IMR-90 (cell line): ENCODE measurements at regions not wholly inside any gene's neighbourhood (a gene's known extent, or its start where the extent isn't known, plus 50 kb on each side); places are given as distances from the start of the nearest gene placed in this dataset.
"Not testable (repeated sequence)": the region's sequence is repeated elsewhere in the genome, so short reads cannot be mapped to it uniquely, and the experiment has no call there.

Experiments
- ATAC-seq: fragments of 200-7000 bp; cut with Tn5 transposase; 2 replicates; pipeline ENCODE4 v1.9.1; 2020; ENCODE audit warnings: low read depth, mild to moderate bottlenecking, moderate library complexity
- BruUV-seq: library from RNA; stranded (reverse); fragments of 400-500 nt; replicated peaks from 2 replicates; lab custom pipeline; 2021; lab: Mats Ljungman, UMichigan
- CTCF ChIA-PET: fragments of 300-600 bp; formaldehyde crosslinking; extraction: SDS; loops from one replicate; lab custom pipeline; 2021; ENCODE audit warnings: antibody characterized with exemption; lab: Yijun Ruan, JAX
- POLR2A ChIA-PET: fragments of 300-600 bp; sonication (Branson Sonifier 250); formaldehyde crosslinking; loops from one replicate; lab custom pipeline; 2022; ENCODE audit warnings: antibody characterized with exemption; ENCODE audit not compliant: unreplicated experiment; lab: Charles Lee
- DNase-seq: peaks from one replicate; pipeline ENCODE4 v3.0.0; 2013
- H2AFZ ChIP-seq: replicated peaks from 2 replicates; pipeline ENCODE3; 2013; ENCODE audit warnings: low read length, mild to moderate bottlenecking; ENCODE audit not compliant: poor library complexity
- H2AK5ac ChIP-seq: 2 replicates; pipeline ENCODE4 v1.6.1; 2013; ENCODE audit warnings: low read depth, low read length, inconsistent platforms
- H2AK9ac ChIP-seq: replicated peaks from 2 replicates; pipeline ENCODE3; 2013; ENCODE audit warnings: mild to moderate bottlenecking, low read depth, low read length, moderate library complexity; ENCODE audit not compliant: poor library complexity
- H2BK120ac ChIP-seq: 2 replicates; pipeline ENCODE4 v1.6.1; 2013; ENCODE audit warnings: low read depth, low read length, inconsistent platforms
- H2BK15ac ChIP-seq: 3 replicates; pipeline ENCODE4 v1.6.1; 2013; ENCODE audit warnings: low read depth, low read length, inconsistent platforms
- H2BK20ac ChIP-seq: 2 replicates; pipeline ENCODE4 v1.6.1; 2013; ENCODE audit warnings: low read depth, mild to moderate bottlenecking, inconsistent platforms, low read length, moderate library complexity
- H2BK5ac ChIP-seq: 2 replicates; pipeline ENCODE4 v1.6.1; 2013; ENCODE audit warnings: mild to moderate bottlenecking, low read depth, low read length, inconsistent platforms; ENCODE audit not compliant: poor library complexity, severe bottlenecking
- H3K14ac ChIP-seq: replicated peaks from 2 replicates; pipeline ENCODE4 v1.6.1; 2013; ENCODE audit warnings: low read depth, low read length, inconsistent platforms
- H3K18ac ChIP-seq: 2 replicates; pipeline ENCODE4 v1.6.1; 2013; ENCODE audit warnings: low read depth, low read length, control low read depth
- H3K23ac ChIP-seq: 2 replicates; pipeline ENCODE4 v1.6.1; 2013; ENCODE audit warnings: low read depth, low read length, inconsistent platforms
- H3K27ac ChIP-seq: 2 replicates; pipeline ENCODE4 v1.5.1; 2013; ENCODE audit warnings: mild to moderate bottlenecking, control low read depth, low read length; ENCODE audit not compliant: insufficient read depth
- H3K27me3 ChIP-seq: 2 replicates; pipeline ENCODE4 v1.6.1; 2013; ENCODE audit warnings: low read length; ENCODE audit not compliant: control insufficient read depth, insufficient read depth
- H3K36me3 ChIP-seq: 2 replicates; pipeline ENCODE4 v1.6.1; 2013; ENCODE audit warnings: low read length, mixed read lengths; ENCODE audit not compliant: control insufficient read depth, insufficient read depth
- H3K4ac ChIP-seq: 2 replicates; pipeline ENCODE4 v1.6.1; 2013; ENCODE audit warnings: low read depth, low read length, inconsistent platforms
- H3K4me1 ChIP-seq: 2 replicates; pipeline ENCODE4 v1.6.1; 2013; ENCODE audit warnings: low read length, mixed read lengths; ENCODE audit not compliant: control insufficient read depth, insufficient read depth
- H3K4me2 ChIP-seq: 2 replicates; pipeline ENCODE4 v1.6.1; 2013; ENCODE audit warnings: low read depth, mild to moderate bottlenecking, control low read depth, low read length, moderate library complexity
- H3K4me3 ChIP-seq: 2 replicates; pipeline ENCODE4 v1.5.1; 2013; ENCODE audit warnings: low read depth, mild to moderate bottlenecking, control low read depth, low read length, moderate library complexity; ENCODE audit not compliant: insufficient read depth
- H3K56ac ChIP-seq: 2 replicates; pipeline ENCODE4 v1.6.1; 2013; ENCODE audit warnings: low read length, inconsistent platforms; ENCODE audit not compliant: insufficient read depth; ENCODE audit errors: extremely low read depth
- H3K79me1 ChIP-seq, 2 experiments: 2 replicates each; pipeline ENCODE4 v1.6.1; 2013; ENCODE audit warnings: low read length in 2 of 2, inconsistent platforms in 1 of 2, low read depth in 1 of 2
- H3K9ac ChIP-seq: 2 replicates; pipeline ENCODE4 v1.6.1; 2013; ENCODE audit warnings: low read depth, low read length, control low read depth
- H3K9me1 ChIP-seq: 2 replicates; pipeline ENCODE4 v1.6.1; 2013; ENCODE audit warnings: low read length, inconsistent platforms; ENCODE audit not compliant: insufficient read depth
- H3K9me3 ChIP-seq: 2 replicates; pipeline ENCODE4 v1.6.1; 2013; ENCODE audit warnings: low read length; ENCODE audit not compliant: control insufficient read depth, insufficient read depth
- H4K20me1 ChIP-seq: 2 replicates; pipeline ENCODE4 v1.6.1; 2013; ENCODE audit warnings: low read length, inconsistent platforms; ENCODE audit not compliant: insufficient read depth
- H4K5ac ChIP-seq: 2 replicates; pipeline ENCODE4 v1.6.1; 2013; ENCODE audit warnings: mild to moderate bottlenecking, low read depth, low read length, control low read depth
- H4K8ac ChIP-seq, 2 experiments: 2 replicates each; pipeline ENCODE4 v1.6.1; 2013; ENCODE audit warnings: low read depth in 2 of 2, low read length in 2 of 2, control low read depth in 1 of 2, inconsistent platforms in 1 of 2
- H4K91ac ChIP-seq: 2 replicates; pipeline ENCODE4 v1.6.1; 2013; ENCODE audit warnings: low read depth, low read length, inconsistent platforms; ENCODE audit not compliant: insufficient read depth
- CEBPB ChIP-seq: IDR thresholded peaks from 2 replicates; pipeline ENCODE4 v1.6.1; 2012; ENCODE audit warnings: low read depth, low read length, improper control_type of control experiment
- CHD1 ChIP-seq: IDR thresholded peaks from 2 replicates; pipeline ENCODE4 v1.6.1; 2012; ENCODE audit warnings: low read depth, low read length, improper control_type of control experiment
- ELK1 ChIP-seq: fragments of 150-350 bp; IDR thresholded peaks from 2 replicates; pipeline ENCODE4 v1.6.1; 2016; ENCODE audit warnings: low read depth, mild to moderate bottlenecking, low read length, moderate library complexity, borderline replicate concordance
- FOS ChIP-seq: fragments of 150-350 bp; IDR thresholded peaks from 2 replicates; pipeline ENCODE4 v1.6.1; 2016; ENCODE audit warnings: low read depth, low read length
- MAFK ChIP-seq: IDR thresholded peaks from 2 replicates; pipeline ENCODE4 v1.6.1; 2012; ENCODE audit warnings: low read depth, low read length, improper control_type of control experiment
- MAZ ChIP-seq: IDR thresholded peaks from 2 replicates; pipeline ENCODE4 v1.6.1; 2012; ENCODE audit warnings: low read depth, mild to moderate bottlenecking, low read length, improper control_type of control experiment, moderate library complexity, borderline replicate concordance
- MXI1 ChIP-seq: IDR thresholded peaks from 2 replicates; pipeline ENCODE4 v1.6.1; 2012; ENCODE audit warnings: low read depth, mild to moderate bottlenecking, low read length, moderate library complexity, borderline replicate concordance
- NFE2L2 ChIP-seq: fragments of 150-350 bp; IDR thresholded peaks from 2 replicates; pipeline ENCODE4 v1.6.1; 2016; ENCODE audit warnings: low read depth, mild to moderate bottlenecking, low read length
- POLR2A ChIP-seq: IDR thresholded peaks from 2 replicates; pipeline ENCODE4 v1.6.1; 2012; ENCODE audit warnings: mild to moderate bottlenecking, low read depth, low read length
- RAD21 ChIP-seq: IDR thresholded peaks from 2 replicates; pipeline ENCODE4 v1.6.1; 2012; ENCODE audit warnings: low read length, improper control_type of control experiment
- WGBS, 2 experiments: methylation state at CpG; one replicate each; pipeline versions ENCODE4 v1.1.5 to v1.1.7; 2013; ENCODE audit warnings: missing lambda C conversion rate in 2 of 2; ENCODE audit not compliant: insufficient read length in 1 of 2; ENCODE audit errors: extremely low coverage in 2 of 2; 5-methylcytosine and 5-hydroxymethylcytosine counted together
- dilution Hi-C: fragments of 300-500 bp; cut with HindIII; formaldehyde crosslinking; loops from one replicate; pipeline ENCODE4 v1.14.3; 2018; ENCODE audit warnings: low sequenced_read_pairs; ENCODE audit not compliant: unreplicated experiment
- in situ Hi-C: fragments of 300-500 bp; cut with MboI; formaldehyde crosslinking; loops from 3 replicates; pipeline ENCODE4 v1.14.3; 2019; ENCODE audit warnings: low sequenced_read_pairs, inconsistent platforms, mixed read lengths
- intact Hi-C: fragments of 100-400 bp; cut with micrococcal nuclease; formaldehyde crosslinking; loops from 2 replicates; pipeline ENCODE4 v1.10.0; 2022
- TF ChIP-seq, protein P1 (sequence below): fragments of 150-350 bp; IDR thresholded peaks from 2 replicates; pipeline ENCODE4 v1.6.1; 2017; ENCODE audit warnings: mild to moderate bottlenecking, antibody characterized with exemption, low read length, low read depth

GRCh38 chr6:144410059-144410458, 124.9 kb downstream of the UTRN start:
- no peak for DNase-seq
- intact Hi-C loops: no loop called here

DNA sequence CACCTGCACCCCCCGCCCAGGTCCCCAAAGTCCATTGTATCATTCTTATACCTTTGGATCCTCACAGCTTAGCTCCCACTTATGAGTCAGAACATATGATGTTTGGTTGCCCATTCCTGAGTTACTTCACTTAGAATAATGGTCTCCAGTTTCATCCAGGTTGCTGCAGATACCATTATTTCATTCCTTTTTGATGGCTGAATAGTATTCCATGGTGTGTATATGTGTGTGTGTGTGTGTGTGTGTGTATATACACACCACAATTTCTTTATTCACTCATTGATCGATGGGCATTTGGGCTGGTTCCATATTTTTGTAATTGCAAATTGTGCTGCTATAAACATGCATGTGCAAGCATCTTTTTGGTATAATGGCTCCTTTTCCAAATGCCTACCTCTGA, 125.4 kb downstream of the UTRN start:
- CTCF ChIA-PET, dilution Hi-C loops: not testable (repeated sequence)
- WGBS, 2 experiments: no CpG with 5 or more reads among the region's 2 CpGs

More at GRCh38 chr6:144410059-144410458, 124.9 kb downstream of the UTRN start:
- Histone ChIP-seq H4K8ac (no peak overlapping the region), H4K20me1 (no peaks in the 10 kb centered on the region), H3K79me1 (peaks cover 27 to 44% of the 10 kb centered on the region in 2 experiments; a peak in 3 of 4 replicates), H2AK5ac (no peak overlapping the region), H2BK120ac (no peak overlapping the region), H2BK15ac (no peak overlapping the region), H2BK5ac (no peak overlapping the region), H2AFZ (no peak overlapping the region), H3K4ac (no peak overlapping the region), H3K23ac (no peak overlapping the region), H3K4me2 (no peak overlapping the region), H3K4me3 (no peak overlapping the region), H3K56ac (no peak overlapping the region), H3K4me1 (peaks cover 3% of the 10 kb centered on the region; the same call in 1 of the 2 replicates), H4K5ac (no peak overlapping the region), H3K27ac (no peak overlapping the region), H3K9me3 (no peaks in the 10 kb centered on the region), H3K18ac (no peak overlapping the region), H3K9me1 (no peaks in the 10 kb centered on the region; the same call in 1 of the 2 replicates), H3K36me3 (no peaks in the 10 kb centered on the region), H3K27me3 (no peaks in the 10 kb centered on the region), H2BK20ac (no peak overlapping the region), H3K9ac (no peak overlapping the region), H4K91ac (no peak overlapping the region), H3K14ac (no peak overlapping the region), H2AK9ac (no peak overlapping the region)
- BruUV-seq: no TSS peak
- no peak for TF ChIP-seq ELK1
- TF ChIP-seq MXI1: no peak
- TF ChIP-seq POLR2A: no peak
- no peak for TF ChIP-seq FOS
- TF ChIP-seq CHD1: no peak
- TF ChIP-seq RAD21: no peak
- no peak for TF ChIP-seq NFE2L2
- TF ChIP-seq CEBPB: no peak
- TF ChIP-seq, protein P1, sequence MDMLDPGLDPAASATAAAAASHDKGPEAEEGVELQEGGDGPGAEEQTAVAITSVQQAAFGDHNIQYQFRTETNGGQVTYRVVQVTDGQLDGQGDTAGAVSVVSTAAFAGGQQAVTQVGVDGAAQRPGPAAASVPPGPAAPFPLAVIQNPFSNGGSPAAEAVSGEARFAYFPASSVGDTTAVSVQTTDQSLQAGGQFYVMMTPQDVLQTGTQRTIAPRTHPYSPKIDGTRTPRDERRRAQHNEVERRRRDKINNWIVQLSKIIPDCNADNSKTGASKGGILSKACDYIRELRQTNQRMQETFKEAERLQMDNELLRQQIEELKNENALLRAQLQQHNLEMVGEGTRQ: no peak
- no peak for TF ChIP-seq MAZ
- TF ChIP-seq MAFK: no peak
- no peak for ATAC-seq
- ChIA-PET CTCF (no interaction called here), POLR2A (no interaction called here)
- in situ Hi-C loops (no loop called here), dilution Hi-C loops (no loop called here)

More for the DNA sequence above, 125.4 kb downstream of the UTRN start:
- peaks cover 27 to 40% of the 10 kb centered on the region in 2 experiments; a peak in 3 of 4 replicates for H3K79me1 ChIP-seq
- H3K36me3 ChIP-seq, intact Hi-C loops, H3K27me3 ChIP-seq, BruUV-seq, H3K4ac ChIP-seq, DNase-seq, H2AK5ac ChIP-seq, H2AFZ ChIP-seq, H3K4me2 ChIP-seq, H2BK20ac ChIP-seq, H3K18ac ChIP-seq, in situ Hi-C loops, H4K8ac ChIP-seq, H4K5ac ChIP-seq, H3K56ac ChIP-seq, H2BK5ac ChIP-seq, H3K23ac ChIP-seq, H4K91ac ChIP-seq, H3K4me3 ChIP-seq, H3K4me1 ChIP-seq, H4K20me1 ChIP-seq, ATAC-seq, H2BK120ac ChIP-seq, H2AK9ac ChIP-seq, POLR2A ChIA-PET, H3K9me1 ChIP-seq, H2BK15ac ChIP-seq, H3K27ac ChIP-seq, H3K9me3 ChIP-seq, H3K9ac ChIP-seq, H3K14ac ChIP-seq: not testable (repeated sequence)
